NOMO-1 treated with dmso at 0.1 percent for 144 hours (cell line): ENCODE measurements at regions not wholly inside any gene's neighbourhood (a gene's known extent, or its start where the extent isn't known, plus 50 kb on each side); places are given as distances from the start of the nearest gene placed in this dataset.
"Not testable (repeated sequence)": the region's sequence is repeated elsewhere in the genome, so short reads cannot be mapped to it uniquely, and the experiment has no call there.

Experiments
- DNase-seq: peaks from one replicate; lab custom pipeline; 2025; ENCODE audit not compliant: unreplicated experiment; lab: John Stamatoyannopoulos, UW

DNA sequence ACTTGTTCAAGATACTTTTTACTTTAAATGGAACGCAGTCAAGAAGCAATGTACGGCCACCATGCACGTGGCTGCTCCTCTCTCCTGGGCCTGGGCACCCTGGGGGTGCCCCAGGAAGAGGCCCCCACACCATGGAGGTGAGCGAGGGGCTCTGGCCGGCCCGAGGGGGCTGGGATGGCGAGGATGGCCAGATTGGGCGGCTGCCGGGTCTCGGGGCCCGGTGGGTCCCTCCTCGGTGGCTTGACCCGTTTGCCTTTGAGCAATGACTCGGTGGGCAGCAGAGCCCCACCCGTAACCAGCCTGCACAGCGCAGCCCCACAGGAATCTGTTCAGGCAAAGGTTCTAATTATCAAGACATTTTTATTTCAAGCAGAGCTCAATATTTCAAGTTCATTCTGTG lies 167.4 kb downstream of the BRD1 start:
- no peak for DNase-seq

- DNase-seq, result no peak
Observed at GRCh38 chr22:49659924-49660315, 167.8 kb downstream of the BRD1 start.

GRCh38 chr22:49659281-49659923 lies 168.3 kb downstream of the BRD1 start:
- DNase-seq, result no peak

DNA sequence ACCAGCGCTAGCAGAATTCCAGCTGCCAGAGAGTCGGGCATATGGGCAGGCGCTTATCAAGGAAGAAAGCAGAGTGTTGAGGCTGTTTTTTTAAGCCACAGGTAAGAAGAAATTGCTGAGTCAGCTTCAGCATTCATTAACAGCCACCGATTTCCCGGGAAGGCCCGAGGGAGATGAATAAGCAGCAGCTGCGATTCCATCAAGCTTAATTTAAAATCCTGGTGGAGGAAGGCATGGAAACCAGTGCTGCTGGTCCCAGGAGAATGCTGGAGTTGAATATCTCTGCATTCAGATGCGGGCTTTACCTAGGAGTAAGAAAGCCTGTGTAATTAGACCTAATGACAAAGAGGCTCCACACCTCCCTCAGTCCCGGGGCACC lies 168.8 kb downstream of the BRD1 start:
- no peak for DNase-seq

DNA sequence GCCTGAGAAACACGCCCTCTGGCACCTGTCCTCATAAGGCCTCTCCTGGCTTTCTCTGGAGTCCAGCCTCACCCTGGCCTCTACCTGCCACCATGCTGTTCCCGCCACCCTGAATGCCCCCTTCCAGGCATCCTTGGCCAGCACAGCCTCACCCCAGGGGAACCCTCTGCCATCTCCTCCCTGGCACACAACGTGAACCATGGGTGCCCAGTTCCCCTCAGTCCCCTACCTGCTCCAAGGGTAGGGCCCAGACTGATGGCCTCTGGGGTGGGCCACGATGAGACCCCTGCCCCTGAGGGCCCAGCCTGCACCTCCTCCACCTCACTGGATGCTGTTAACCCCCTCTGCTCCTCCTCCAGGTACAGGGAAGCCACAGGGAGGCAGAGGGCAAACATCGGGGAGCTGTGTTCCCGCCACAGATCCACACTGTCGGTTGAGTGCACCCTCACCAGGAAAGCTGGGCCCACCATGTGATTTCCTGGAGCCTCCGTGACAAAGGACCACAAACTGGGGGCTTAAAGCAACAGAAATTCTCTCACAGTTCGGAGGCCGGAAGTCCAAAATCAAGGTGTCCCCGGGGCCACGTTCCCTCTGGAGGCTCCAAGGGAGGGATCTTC lies 169.6 kb downstream of the BRD1 start:
- no peak for DNase-seq

DNA sequence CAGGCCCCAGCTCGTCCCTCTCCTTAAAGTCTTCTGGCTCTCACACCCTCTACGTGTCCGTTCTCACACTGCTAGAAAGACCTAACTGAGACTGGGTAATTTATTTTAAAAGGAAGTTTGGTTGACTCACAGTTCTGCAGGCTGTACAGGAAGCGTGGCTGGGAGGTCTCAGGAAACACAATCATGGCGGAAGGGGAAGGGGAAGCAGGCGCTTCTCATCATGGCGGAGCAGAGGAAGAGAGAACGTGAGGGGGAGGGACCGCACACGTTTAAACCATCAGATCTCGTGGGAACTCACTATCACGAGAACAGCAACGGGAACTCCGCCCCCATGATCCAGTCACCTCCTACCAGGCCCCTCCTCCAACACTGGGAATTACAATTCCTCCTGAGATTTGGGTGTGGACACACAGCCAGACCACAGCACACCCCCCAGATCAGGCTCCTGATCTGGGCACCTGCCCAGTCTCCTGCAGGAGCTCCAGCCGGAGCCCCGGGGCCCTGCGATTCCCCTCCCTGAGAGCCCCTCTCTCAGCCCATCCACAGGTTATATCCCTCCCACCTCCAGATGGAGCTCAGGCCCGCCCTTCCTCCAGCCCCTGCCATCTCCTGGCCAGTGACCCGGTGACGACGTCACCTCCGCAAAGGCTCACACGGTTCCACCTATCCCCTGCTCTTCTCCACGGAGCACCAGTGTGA lies 170.2 kb downstream of the BRD1 start:
- DNase-seq, result peak; percentile 34

DNA sequence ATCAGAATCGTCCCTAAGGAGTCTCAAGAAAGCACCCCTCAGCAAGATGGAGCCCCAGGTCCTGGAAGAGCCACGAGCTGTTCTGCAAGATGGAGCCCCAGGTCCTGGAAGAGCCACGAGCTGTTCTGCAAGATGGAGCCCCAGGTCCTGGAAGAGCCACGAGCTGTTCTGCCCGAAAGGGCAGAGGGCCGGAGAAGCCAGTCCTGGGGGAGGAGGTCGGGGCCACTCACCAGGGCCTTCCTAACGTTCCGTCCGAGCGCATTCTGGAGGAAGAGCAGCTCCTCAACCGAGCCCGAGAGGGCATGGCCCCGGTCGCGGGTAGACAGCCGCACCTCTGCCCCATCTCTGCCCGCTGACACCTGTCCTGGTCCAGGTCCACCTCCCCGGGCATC lies 170.8 kb downstream of the BRD1 start:
- DNase-seq, result not testable (repeated sequence)

GRCh38 chr22:49656291-49656851 lies 171.3 kb downstream of the BRD1 start:
- DNase-seq, result no peak

- DNase-seq, result no peak
Observed at GRCh38 chr22:49655168-49655812, 172.4 kb downstream of the BRD1 start.

- no peak for DNase-seq
Observed at GRCh38 chr22:49650336-49651241, 177.1 kb downstream of the BRD1 start.

- no peak for DNase-seq
Observed at GRCh38 chr22:49649166-49650068, 178.3 kb downstream of the BRD1 start.

DNA sequence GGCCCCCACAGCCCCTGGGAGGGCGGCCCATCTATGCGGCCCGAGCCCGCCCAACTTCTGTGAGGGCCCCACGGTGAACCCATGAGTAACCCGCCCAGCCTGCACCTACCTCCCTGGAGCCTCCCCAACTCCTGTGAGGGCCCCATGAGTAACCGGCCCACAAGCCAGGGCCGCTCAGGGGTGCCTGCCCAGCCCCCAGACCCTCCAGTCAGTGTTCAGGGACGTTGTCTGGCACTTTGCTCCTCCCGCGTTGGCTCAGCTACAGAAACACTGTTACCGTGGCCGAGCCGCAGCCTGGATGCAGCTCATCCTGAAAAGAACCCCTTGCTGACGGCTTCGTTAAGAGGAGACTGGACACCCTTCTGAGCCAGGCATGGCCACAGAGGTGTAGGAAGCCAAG lies 179.6 kb downstream of the BRD1 start:
- no peak for DNase-seq

DNA sequence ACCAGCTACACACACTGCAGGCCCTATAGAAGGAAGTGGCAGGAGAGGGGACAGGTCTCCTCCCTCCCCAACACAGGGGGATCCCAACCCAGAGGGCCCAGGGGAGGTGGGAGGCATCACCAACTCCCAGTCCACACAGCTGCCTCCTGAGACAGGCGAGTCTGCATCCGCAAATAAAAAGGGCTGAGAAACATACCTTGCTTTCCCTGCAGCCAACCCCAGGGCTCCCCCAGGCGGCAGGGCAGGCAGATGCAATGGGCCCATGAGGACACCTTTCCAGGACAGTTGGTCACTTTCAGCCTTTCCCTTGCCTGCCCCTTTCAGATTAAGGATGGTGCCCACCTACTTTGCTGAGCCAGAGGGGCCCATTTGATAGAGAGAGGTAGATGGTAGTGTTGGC lies 180.0 kb downstream of the BRD1 start:
- DNase-seq, result no peak

DNA sequence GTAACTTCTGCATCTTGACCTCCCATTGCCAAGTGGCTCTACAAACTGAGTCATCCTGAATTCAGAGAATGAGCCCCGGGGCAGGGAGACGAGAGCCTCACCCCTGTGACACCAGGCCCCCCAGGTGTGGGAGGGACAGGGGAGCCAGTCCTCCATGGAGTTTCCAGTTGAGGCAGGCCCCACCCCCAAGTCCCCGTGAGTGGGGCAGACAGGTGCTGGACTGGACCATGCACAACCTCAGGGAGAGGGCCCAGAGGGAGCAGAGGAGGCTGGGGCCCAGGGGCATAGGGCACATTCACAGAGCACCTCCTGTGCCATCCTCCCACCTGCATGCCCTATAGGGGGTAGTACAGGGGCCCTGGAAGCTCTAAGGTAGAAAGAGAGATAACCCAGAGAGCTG lies 180.8 kb downstream of the BRD1 start:
- DNase-seq, result no peak

DNA sequence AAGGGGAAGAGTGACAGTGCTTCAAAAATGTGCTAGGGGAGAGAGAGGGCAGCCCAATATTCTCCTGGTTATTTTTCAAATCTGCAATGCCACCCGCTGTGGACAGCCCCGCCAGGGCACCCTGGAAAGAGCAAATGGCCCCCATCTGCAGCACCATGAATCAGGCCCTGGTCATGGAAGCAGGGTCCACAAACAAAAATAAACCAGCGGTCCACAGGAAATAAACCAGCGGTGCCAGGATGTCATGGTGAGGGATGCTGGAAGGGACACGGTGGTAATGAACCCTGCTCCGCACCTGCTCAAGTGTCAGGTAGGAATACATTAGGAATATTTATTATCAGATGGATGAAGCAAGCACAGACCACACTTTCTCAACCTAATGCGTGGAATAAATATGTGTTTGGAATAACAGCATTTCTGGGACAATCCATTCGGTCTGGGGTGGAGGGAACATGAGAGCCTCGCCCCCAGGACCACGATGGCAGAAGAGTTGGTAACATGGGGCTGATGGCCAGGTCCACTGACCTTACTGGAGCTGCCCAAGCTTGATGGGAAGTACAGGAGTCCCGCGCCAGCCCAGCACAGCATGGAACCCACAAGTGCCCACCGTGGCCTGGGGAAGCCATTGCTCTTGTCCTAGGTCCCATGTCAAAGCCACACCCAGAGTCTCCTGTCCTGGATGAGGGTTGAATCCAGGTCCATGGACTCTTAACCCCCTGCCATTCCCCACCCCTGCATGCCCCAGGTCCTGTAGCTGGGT lies 181.7 kb downstream of the BRD1 start:
- no peak for DNase-seq

GRCh38 chr22:49645257-49645656 lies 182.4 kb downstream of the BRD1 start:
- DNase-seq, result no peak

- no peak for DNase-seq
Observed at GRCh38 chr22:49643998-49644397, 183.7 kb downstream of the BRD1 start.

- no peak for DNase-seq
Observed at GRCh38 chr22:49643466-49643865, 184.2 kb downstream of the BRD1 start.

- no peak for DNase-seq
Observed at GRCh38 chr22:49642741-49643140, 184.9 kb downstream of the BRD1 start.
